ENCODE measurements at regions not wholly inside any gene's neighbourhood (a gene's known extent, or its start where the extent isn't known, plus 50 kb on each side); places are given as distances from the start of the nearest gene placed in this dataset.

GRCh38 chr14:62369919-62370560, 607.8 kb downstream of the SNAPC1 start:
- TF ChIP-seq CTCF (IDR thresholded peaks at IDR 0.05) (no peak), POLR2A (IDR thresholded peaks at IDR 0.05) (no peak)

Measured in testis (tissue), 2 donors.